D341Med (cell line): ENCODE measurements at regions not wholly inside any gene's neighbourhood (a gene's known extent, or its start where the extent isn't known, plus 50 kb on each side); places are given as distances from the start of the nearest gene placed in this dataset.
"Not testable (repeated sequence)": the region's sequence is repeated elsewhere in the genome, so short reads cannot be mapped to it uniquely, and the experiment has no call there.

Experiments
- DNase-seq: peaks from one replicate; pipeline ENCODE4 v3.0.0; 2012; ENCODE audit warnings: low spot score

- DNase-seq, result no peak
These were observed 324.8 kb upstream of the NPSR1 start for GRCh38 chr7:34333184-34333583.

GRCh38 chr7:34333925-34334324 lies 324.1 kb upstream of the NPSR1 start:
- DNase-seq, result no peak

GRCh38 chr7:34337163-34337562 lies 320.9 kb upstream of the NPSR1 start:
- DNase-seq, result no peak

- DNase-seq, result no peak
These were observed 319.0 kb upstream of the NPSR1 start for GRCh38 chr7:34338961-34339526.

GRCh38 chr7:34341326-34341725 lies 316.7 kb upstream of the NPSR1 start:
- DNase-seq, result no peak

GRCh38 chr7:34342387-34342786 lies 315.6 kb upstream of the NPSR1 start:
- no peak for DNase-seq

GRCh38 chr7:34343667-34344066 lies 314.4 kb upstream of the NPSR1 start:
- no peak for DNase-seq

- DNase-seq, result no peak
These were observed 304.0 kb upstream of the NPSR1 start for GRCh38 chr7:34354011-34354410.

GRCh38 chr7:34354899-34355298 lies 303.1 kb upstream of the NPSR1 start:
- DNase-seq, result no peak

- DNase-seq, result no peak
These were observed 300.9 kb upstream of the NPSR1 start for GRCh38 chr7:34357068-34357467.

GRCh38 chr7:34357946-34358345 lies 300.1 kb upstream of the NPSR1 start:
- DNase-seq, result no peak

- DNase-seq, result not testable (repeated sequence)
These were observed 299.4 kb upstream of the NPSR1 start for GRCh38 chr7:34358578-34358977.

- no peak for DNase-seq
These were observed 296.3 kb upstream of the NPSR1 start for GRCh38 chr7:34361663-34362250.

GRCh38 chr7:34362621-34363020 lies 295.4 kb upstream of the NPSR1 start:
- DNase-seq, result no peak

GRCh38 chr7:34364130-34364529 lies 293.9 kb upstream of the NPSR1 start:
- DNase-seq, result no peak

GRCh38 chr7:34365011-34365410 lies 293.0 kb upstream of the NPSR1 start:
- no peak for DNase-seq

- no peak for DNase-seq
These were observed 292.4 kb upstream of the NPSR1 start for GRCh38 chr7:34365611-34366010.

- no peak for DNase-seq
These were observed 286.1 kb upstream of the NPSR1 start for GRCh38 chr7:34371922-34372321.

GRCh38 chr7:34373940-34374339 lies 284.1 kb upstream of the NPSR1 start:
- DNase-seq, result no peak

- DNase-seq, result no peak
These were observed 275.7 kb upstream of the NPSR1 start for GRCh38 chr7:34382166-34382893.

- no peak for DNase-seq
These were observed 272.6 kb upstream of the NPSR1 start for GRCh38 chr7:34385384-34385783.

GRCh38 chr7:34389332-34390078 lies 268.5 kb upstream of the NPSR1 start:
- no peak for DNase-seq

- no peak for DNase-seq
These were observed 267.9 kb upstream of the NPSR1 start for GRCh38 chr7:34390103-34390502.
